ENCODE measurements at regions not wholly inside any gene's neighbourhood (a gene's known extent, or its start where the extent isn't known, plus 50 kb on each side); places are given as distances from the start of the nearest gene placed in this dataset.

- TF ChIP-seq CTCF (IDR thresholded peaks at IDR 0.05; ENCODE audit: low read depth, low read length) = no peak
- no peak for TF ChIP-seq EZH2phosphoT487 (IDR thresholded peaks at IDR 0.05; ENCODE audit: low read depth)
Observed at GRCh38 chr18:2146754-2147153, 424.6 kb downstream of the METTL4 start.

Measured in OCI-LY3 (cell line).